Stomach (tissue), 8 donors: ENCODE measurements at regions not wholly inside any gene's neighbourhood (a gene's known extent, or its start where the extent isn't known, plus 50 kb on each side); places are given as distances from the start of the nearest gene placed in this dataset.

Source experiments
- DNase-seq, 2 donors: peaks; one replicate each; pipeline versions ENCODE4 v3.0.0 to v3.0.0-alpha.2; 2013 to 2019
- H3K27ac ChIP-seq, 5 donors: fragments of 200-600 bp in 4 of 5; sonication (generic) in 4 of 5; one replicate each; pipeline ENCODE4 v1.5.1; 2013 to 2019; ENCODE audit warnings: mild to moderate bottlenecking in 1 of 5, moderate library complexity in 1 of 5
- H3K27me3 ChIP-seq, 3 donors: fragments of 200-600 bp; sonication (generic); one replicate each; pipeline ENCODE4 v1.5.1; 2017 to 2019; ENCODE audit warnings: mixed run types in 1 of 3
- H3K36me3 ChIP-seq, 4 donors: fragments of 200-600 bp; sonication (generic); 1 replicate in 3 of 4; 2 replicates in 1 of 4; pipeline ENCODE4 v1.5.1; 2016 to 2019
- H3K4me1 ChIP-seq, 4 donors: fragments of 200-600 bp; sonication (generic); one replicate each; pipeline ENCODE4 v1.5.1; 2016 to 2019
- H3K4me3 ChIP-seq, 4 donors: fragments of 200-600 bp; sonication (generic) in 3 of 4; one replicate each; pipeline ENCODE4 v1.5.1; 2016 to 2019; ENCODE audit warnings: mild to moderate bottlenecking in 1 of 4
- H3K9me3 ChIP-seq, 4 donors: fragments of 200-600 bp; sonication (generic); one replicate each; pipeline ENCODE4 v1.5.1; 2016 to 2019
- EP300 ChIP-seq: sonication (generic); formaldehyde crosslinking; IDR thresholded peaks from one replicate; pipeline ENCODE4 v1.6.1; 2017; ENCODE audit warnings: antibody characterized with exemption
- POLR2A ChIP-seq, 4 donors: fragments of 450-650 bp; IDR thresholded peaks; one replicate each; pipeline ENCODE4 v1.6.1; 2016; ENCODE audit warnings: antibody characterized with exemption in 4 of 4, control low read depth in 2 of 4, mild to moderate bottlenecking in 1 of 4, moderate library complexity in 1 of 4
- POLR2AphosphoS5 ChIP-seq, 3 donors: sonication (generic); formaldehyde crosslinking; IDR thresholded peaks; one replicate each; pipeline ENCODE4 v1.6.1; 2016; ENCODE audit warnings: antibody characterized with exemption in 3 of 3
- WGBS, 5 donors: extraction: QIAGEN DNeasy Blood & Tissue Kit in 3 of 5; methylation state at CpG; one replicate each; pipeline versions ENCODE4 v1.1.5 to v1.1.7; 2013 to 2018; 5-methylcytosine and 5-hydroxymethylcytosine counted together
- intact Hi-C: fragments of 100-400 bp; cut with DNase I; formaldehyde crosslinking; loops from one replicate; pipeline ENCODE4 v1.15.1; 2023; ENCODE audit warnings: low total_unique reads
- TF ChIP-seq, protein P1 (sequence below), 7 experiments: fragments of 450-650 bp in 4 of 7; fragments of 200-600 bp in 3 of 7; sonication (generic) in 3 of 7; IDR thresholded peaks; one replicate each; pipeline ENCODE4 v1.5.1; 2016 to 2019; ENCODE audit warnings: antibody characterized with exemption in 7 of 7, control low read depth in 2 of 7, mild to moderate bottlenecking in 1 of 7
- donor health status: healthy with polysubstance abuse.
- donor health status: Bipolar disorder and iron deficiency.
- donor health status: healthy.

DNA sequence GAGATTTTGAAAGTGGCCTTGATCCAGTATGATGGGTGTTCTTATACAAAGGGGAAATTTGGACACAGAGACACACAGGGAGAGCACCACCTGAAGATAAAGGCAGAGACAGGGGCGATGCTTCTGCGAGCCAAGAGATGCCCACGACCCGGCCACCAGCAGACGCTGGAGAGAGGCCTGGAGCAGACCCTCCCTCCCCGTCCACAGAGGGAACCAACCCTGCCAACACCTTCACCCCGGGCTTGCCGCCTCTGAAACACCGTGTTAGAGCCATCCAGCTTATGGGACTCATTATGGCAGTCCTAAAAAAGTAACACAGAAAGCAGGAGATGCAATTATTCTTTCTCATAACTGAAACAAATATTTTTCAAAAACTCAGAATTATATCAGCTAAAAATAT lies 303.3 kb upstream of the SHH start:
- 84 to 94% (median 91%) methylated on average over 9 of the region's 9 CpGs for WGBS, 5 donors

DNA sequence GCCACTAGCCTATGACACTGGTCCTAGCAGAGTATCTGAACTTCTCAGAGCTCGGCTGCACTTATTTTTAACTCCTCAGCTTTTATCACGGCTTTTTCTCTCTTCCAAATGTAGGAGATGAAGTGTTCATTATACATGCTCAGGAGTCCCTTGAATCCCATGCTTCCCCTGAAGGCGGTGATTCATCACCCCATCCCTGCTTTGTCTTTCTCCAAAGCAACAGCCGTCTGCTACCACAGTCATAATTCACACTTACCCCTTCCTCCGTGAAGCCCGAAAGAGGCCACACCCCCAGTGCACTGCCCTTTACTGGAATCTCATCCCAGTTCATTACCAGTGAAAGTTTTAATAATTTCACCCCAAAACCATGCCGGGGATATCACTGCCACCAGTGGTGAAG lies 301.5 kb upstream of the SHH start:
- no peak for DNase-seq
- no peak for TF ChIP-seq POLR2AphosphoS5 (IDR thresholded peaks at IDR 0.05)
- TF ChIP-seq POLR2A (IDR thresholded peaks at IDR 0.05): no peak
- no peak for TF ChIP-seq EP300
- TF ChIP-seq, protein P1, sequence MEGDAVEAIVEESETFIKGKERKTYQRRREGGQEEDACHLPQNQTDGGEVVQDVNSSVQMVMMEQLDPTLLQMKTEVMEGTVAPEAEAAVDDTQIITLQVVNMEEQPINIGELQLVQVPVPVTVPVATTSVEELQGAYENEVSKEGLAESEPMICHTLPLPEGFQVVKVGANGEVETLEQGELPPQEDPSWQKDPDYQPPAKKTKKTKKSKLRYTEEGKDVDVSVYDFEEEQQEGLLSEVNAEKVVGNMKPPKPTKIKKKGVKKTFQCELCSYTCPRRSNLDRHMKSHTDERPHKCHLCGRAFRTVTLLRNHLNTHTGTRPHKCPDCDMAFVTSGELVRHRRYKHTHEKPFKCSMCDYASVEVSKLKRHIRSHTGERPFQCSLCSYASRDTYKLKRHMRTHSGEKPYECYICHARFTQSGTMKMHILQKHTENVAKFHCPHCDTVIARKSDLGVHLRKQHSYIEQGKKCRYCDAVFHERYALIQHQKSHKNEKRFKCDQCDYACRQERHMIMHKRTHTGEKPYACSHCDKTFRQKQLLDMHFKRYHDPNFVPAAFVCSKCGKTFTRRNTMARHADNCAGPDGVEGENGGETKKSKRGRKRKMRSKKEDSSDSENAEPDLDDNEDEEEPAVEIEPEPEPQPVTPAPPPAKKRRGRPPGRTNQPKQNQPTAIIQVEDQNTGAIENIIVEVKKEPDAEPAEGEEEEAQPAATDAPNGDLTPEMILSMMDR (IDR thresholded peaks at IDR 0.05): no peak
- intact Hi-C loops: no loop called here
- no peaks in the 10 kb centered on the region for H3K27me3 ChIP-seq
- no peak overlapping the region for H3K27ac ChIP-seq
- H3K4me3 ChIP-seq: no peak overlapping the region
- no peaks in the 10 kb centered on the region for H3K4me1 ChIP-seq
- H3K9me3 ChIP-seq: no peaks in the 10 kb centered on the region
- no peaks in the 10 kb centered on the region for H3K36me3 ChIP-seq
- WGBS, 5 donors: 72 to 86% (median 81%) methylated on average over 7 of the region's 7 CpGs

More for the DNA sequence above, 303.3 kb upstream of the SHH start:
- intact Hi-C loops: no loop called here
- Histone ChIP-seq H3K27me3 (no peaks in the 10 kb centered on the region), H3K36me3 (no peaks in the 10 kb centered on the region), H3K27ac (no peak overlapping the region), H3K4me1 (no peaks in the 10 kb centered on the region), H3K9me3 (no peaks in the 10 kb centered on the region), H3K4me3 (no peak overlapping the region)
- TF ChIP-seq POLR2AphosphoS5 (IDR thresholded peaks at IDR 0.05) (no peak), EP300 (no peak), POLR2A (IDR thresholded peaks at IDR 0.05) (no peak)
- TF ChIP-seq, protein P1 (IDR thresholded peaks at IDR 0.05): no peak
- no peak for DNase-seq

GRCh38 chr7:156109988-156110387 lies 297.7 kb upstream of the SHH start:
- no peak for DNase-seq
- Histone ChIP-seq H3K4me1 (no peaks in the 10 kb centered on the region), H3K9me3 (no peaks in the 10 kb centered on the region), H3K36me3 (no peaks in the 10 kb centered on the region), H3K27ac (no peak overlapping the region), H3K4me3 (no peak overlapping the region), H3K27me3 (no peaks in the 10 kb centered on the region)
- TF ChIP-seq, protein P1 (IDR thresholded peaks at IDR 0.05): no peak
- TF ChIP-seq EP300 (no peak), POLR2A (IDR thresholded peaks at IDR 0.05) (no peak), POLR2AphosphoS5 (IDR thresholded peaks at IDR 0.05) (no peak)
- intact Hi-C loops: no loop called here
- WGBS, 5 donors: 41 to 68% (median 53%) methylated on average over 2 of the region's 2 CpGs

- 89 to 94% (median 93%) methylated on average over 8 of the region's 8 CpGs for WGBS, 5 donors
- no peaks in the 10 kb centered on the region for H3K4me1 ChIP-seq
- H3K27ac ChIP-seq: no peak overlapping the region
- H3K36me3 ChIP-seq: no peaks in the 10 kb centered on the region
- no peak for TF ChIP-seq POLR2AphosphoS5 (IDR thresholded peaks at IDR 0.05)
- TF ChIP-seq EP300: no peak
- no peak for TF ChIP-seq POLR2A (IDR thresholded peaks at IDR 0.05)
- TF ChIP-seq, protein P1 (IDR thresholded peaks at IDR 0.05): no peak
- no peaks in the 10 kb centered on the region for H3K27me3 ChIP-seq
- H3K9me3 ChIP-seq: no peaks in the 10 kb centered on the region
- no peak overlapping the region for H3K4me3 ChIP-seq
- no peak for DNase-seq
- intact Hi-C loops: no loop called here
Measured at GRCh38 chr7:156109076-156109475, 296.8 kb upstream of the SHH start.
